ENCODE measurements at regions not wholly inside any gene's neighbourhood (a gene's known extent, or its start where the extent isn't known, plus 50 kb on each side); places are given as distances from the start of the nearest gene placed in this dataset.

GRCh38 chr11:112725636-112726035 is 235.6 kb upstream of the NCAM1 start:
- H3K4me3 ChIP-seq (ENCODE audit: low read length), result no peak overlapping the region
- no peak for DNase-seq (ENCODE audit: low read depth)
- no peak for TF ChIP-seq CTCF (conservative IDR thresholded peaks at IDR 0.05; ENCODE audit: low read length)

- H3K4me3 ChIP-seq (ENCODE audit: low read length), result no peak overlapping the region
- TF ChIP-seq CTCF (conservative IDR thresholded peaks at IDR 0.05; ENCODE audit: low read length), result no peak
- DNase-seq (ENCODE audit: low read depth), result no peak
Measured at GRCh38 chr11:112727341-112727841, 233.8 kb upstream of the NCAM1 start.

GRCh38 chr11:112728288-112728687 is 232.9 kb upstream of the NCAM1 start:
- no peak for DNase-seq (ENCODE audit: low read depth)
- H3K4me3 ChIP-seq (ENCODE audit: low read length), result no peak overlapping the region
- no peak for TF ChIP-seq CTCF (conservative IDR thresholded peaks at IDR 0.05; ENCODE audit: low read length)

GRCh38 chr11:112728716-112729115 is 232.5 kb upstream of the NCAM1 start:
- H3K4me3 ChIP-seq (ENCODE audit: low read length), result no peak overlapping the region
- no peak for DNase-seq (ENCODE audit: low read depth)
- no peak for TF ChIP-seq CTCF (conservative IDR thresholded peaks at IDR 0.05; ENCODE audit: low read length)

GRCh38 chr11:112730591-112730990 is 230.6 kb upstream of the NCAM1 start:
- no peak overlapping the region for H3K4me3 ChIP-seq (ENCODE audit: low read length)
- TF ChIP-seq CTCF (conservative IDR thresholded peaks at IDR 0.05; ENCODE audit: low read length), result no peak
- no peak for DNase-seq (ENCODE audit: low read depth)

- H3K4me3 ChIP-seq (ENCODE audit: low read length), result no peak overlapping the region
- DNase-seq (ENCODE audit: low read depth), result no peak
- TF ChIP-seq CTCF (conservative IDR thresholded peaks at IDR 0.05; ENCODE audit: low read length), result no peak
Measured at GRCh38 chr11:112731538-112731937, 229.7 kb upstream of the NCAM1 start.

GRCh38 chr11:112732031-112732430 is 229.2 kb upstream of the NCAM1 start:
- no peak for TF ChIP-seq CTCF (conservative IDR thresholded peaks at IDR 0.05; ENCODE audit: low read length)
- H3K4me3 ChIP-seq (ENCODE audit: low read length), result no peak overlapping the region
- DNase-seq (ENCODE audit: low read depth), result no peak

All from AG10803 (cell line).